Erythroblast (primary cell): ENCODE measurements at regions not wholly inside any gene's neighbourhood (a gene's known extent, or its start where the extent isn't known, plus 50 kb on each side); places are given as distances from the start of the nearest gene placed in this dataset.
"Not testable (repeated sequence)": the region's sequence is repeated elsewhere in the genome, so short reads cannot be mapped to it uniquely, and the experiment has no call there.

Source experiments
- DNase-seq, 2 experiments: peaks; one replicate each; lab custom pipeline; 2025; lab: John Stamatoyannopoulos, UW
- GATA1 ChIP-seq: IDR thresholded peaks from 2 replicates; pipeline ENCODE4 v1.6.1; 2011; ENCODE audit warnings: low read depth, mild to moderate bottlenecking, control low read depth, low read length, moderate library complexity
- POLR2A ChIP-seq: IDR thresholded peaks from 2 replicates; pipeline ENCODE4 v1.6.1; 2011; ENCODE audit warnings: mild to moderate bottlenecking, low read length

DNA sequence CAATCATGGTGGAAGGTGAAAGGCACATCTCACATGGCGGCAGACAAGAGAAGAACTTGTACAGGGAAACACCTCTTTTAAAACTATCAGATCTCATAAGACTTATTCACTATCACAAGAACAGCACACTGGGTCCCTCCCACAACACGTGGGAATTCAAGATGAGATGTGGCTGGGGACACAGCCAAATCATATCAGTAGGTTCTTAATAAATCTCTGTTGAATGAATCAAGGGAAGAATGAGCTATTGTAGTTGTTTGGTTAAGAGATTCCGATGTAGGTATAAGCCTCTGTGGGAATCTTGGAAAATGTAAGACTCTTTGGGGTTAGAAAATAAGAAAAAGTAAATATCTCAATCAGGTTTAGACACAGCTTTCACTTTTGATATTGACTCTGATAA, 400.2 kb downstream of the KCNRG start:
- no peak for DNase-seq
- TF ChIP-seq GATA1 (no peak), POLR2A (no peak)

- TF ChIP-seq GATA1 (no peak), POLR2A (no peak)
- no peak for DNase-seq
These were observed 402.4 kb downstream of the KCNRG start for GRCh38 chr13:50417597-50417996.

GRCh38 chr13:50419331-50419865, 404.2 kb downstream of the KCNRG start:
- no peak for TF ChIP-seq POLR2A
- no peak for TF ChIP-seq GATA1
- DNase-seq: no peak

DNA sequence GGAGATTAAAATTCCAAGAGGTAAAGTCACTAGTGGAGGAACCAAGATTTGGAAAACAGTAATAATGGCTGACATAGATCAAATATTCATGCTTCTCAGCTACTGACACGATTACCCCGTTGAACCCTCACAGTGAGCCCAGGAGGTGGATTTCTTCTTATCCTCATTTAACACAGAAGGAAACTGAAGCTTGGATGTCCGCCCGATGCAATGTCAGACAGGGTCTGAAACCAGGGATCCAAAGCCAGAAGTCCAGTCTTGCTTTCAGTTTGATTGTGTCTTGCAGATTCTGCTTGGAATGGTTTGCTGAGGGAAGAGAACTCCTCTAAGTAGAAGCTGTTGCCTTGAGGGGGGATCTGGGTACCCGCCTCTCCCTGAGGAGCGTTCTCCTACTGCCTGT, 404.7 kb downstream of the KCNRG start:
- no peak for DNase-seq
- TF ChIP-seq GATA1 (no peak), POLR2A (no peak)

- DNase-seq: no peak
- TF ChIP-seq POLR2A (no peak), GATA1 (no peak)
These were observed 405.7 kb downstream of the KCNRG start for GRCh38 chr13:50420718-50421472.

GRCh38 chr13:50421473-50422130, 406.4 kb downstream of the KCNRG start:
- DNase-seq: no peak
- TF ChIP-seq GATA1 (no peak), POLR2A (no peak)

DNA sequence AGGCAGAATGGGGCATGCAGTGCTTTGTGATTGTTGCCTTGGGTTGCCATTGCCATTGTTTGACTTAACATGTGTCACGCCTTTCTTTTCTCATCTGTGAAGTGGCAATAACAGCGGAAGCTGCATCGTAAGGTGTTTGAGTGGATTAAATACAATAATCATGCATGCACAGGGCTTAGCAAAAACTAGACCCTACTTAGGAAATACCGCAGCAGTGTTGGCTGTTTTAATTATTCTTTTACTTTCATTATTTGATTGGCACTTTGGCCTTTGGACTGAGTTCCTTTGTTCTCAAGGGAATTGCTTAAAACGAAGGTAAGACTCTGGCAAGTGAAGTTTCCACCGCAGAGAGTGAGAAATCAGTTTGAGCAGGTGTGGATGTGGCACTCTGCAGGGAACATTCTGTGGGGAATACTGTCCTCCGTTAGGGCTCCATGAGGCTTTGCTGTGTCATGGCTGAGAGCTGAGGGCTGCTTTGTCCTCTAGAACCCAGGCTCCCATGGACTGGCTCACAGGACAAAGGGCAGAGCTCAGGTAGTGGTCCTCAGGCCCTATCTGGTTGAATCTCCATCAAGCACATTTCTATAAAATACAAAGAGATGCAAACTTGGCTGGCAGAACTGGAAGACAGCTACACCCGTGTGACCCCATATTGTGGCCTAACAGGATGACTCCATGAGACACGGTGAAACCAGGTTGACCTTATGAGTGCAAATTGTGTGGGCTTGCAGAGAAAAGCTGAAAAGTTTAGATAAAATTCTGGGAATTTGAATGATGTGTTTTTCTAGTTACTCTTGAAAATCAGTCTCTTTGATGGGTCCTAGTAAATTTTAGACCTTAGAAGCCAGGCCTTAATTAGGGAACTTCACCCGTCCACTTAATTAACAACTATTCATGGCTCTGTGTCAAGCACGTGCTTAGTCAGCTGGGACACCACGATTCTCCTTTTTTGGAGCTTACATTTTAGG, 407.2 kb downstream of the KCNRG start:
- DNase-seq: no peak
- no peak for TF ChIP-seq GATA1
- TF ChIP-seq POLR2A: no peak

DNA sequence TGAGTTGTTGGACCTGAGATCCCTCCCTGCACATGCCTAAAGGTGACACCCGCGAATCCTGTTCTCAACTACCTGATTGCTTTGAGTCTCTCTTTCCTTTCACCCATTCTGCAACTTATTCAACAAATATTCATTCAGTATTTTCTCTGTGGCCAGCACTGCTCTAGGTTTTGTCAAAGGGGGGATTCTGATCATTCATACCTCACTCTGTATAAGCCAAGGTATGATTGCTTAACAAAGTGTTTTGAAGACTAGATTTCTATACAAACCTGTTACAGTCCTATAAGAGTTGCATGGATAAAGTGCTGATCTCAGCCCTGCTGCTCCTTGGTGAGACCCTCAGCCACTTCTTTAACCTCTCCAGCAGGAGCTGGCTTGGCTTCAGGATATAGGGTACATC, 409.7 kb downstream of the KCNRG start:
- no peak for DNase-seq
- TF ChIP-seq GATA1: no peak
- TF ChIP-seq POLR2A: no peak

- TF ChIP-seq GATA1 (no peak), POLR2A (no peak)
- DNase-seq: no peak
These were observed 410.5 kb downstream of the KCNRG start for GRCh38 chr13:50425772-50426171.

- no peak for TF ChIP-seq GATA1
- no peak for TF ChIP-seq POLR2A
- no peak for DNase-seq
These were observed 411.7 kb downstream of the KCNRG start for GRCh38 chr13:50426927-50427326.

DNA sequence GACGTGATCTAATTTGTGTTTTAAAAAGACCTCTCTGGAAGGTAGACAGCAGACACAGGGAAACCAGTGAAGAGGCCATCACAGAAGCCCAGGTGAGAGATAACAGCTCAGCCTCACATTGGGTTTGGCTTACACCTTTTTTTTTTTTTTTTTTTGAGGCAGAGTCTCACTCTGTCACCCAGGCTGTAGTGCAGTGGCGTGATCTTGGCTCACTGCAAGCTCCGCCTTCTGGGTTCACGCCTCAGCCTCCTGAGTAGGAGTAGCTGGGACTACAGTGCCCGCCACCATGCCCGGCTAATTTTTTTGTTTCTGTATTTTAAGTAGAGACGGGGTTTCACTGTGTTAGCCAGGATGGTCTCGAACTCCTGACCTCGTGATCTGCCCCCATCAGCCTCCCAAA, 412.3 kb downstream of the KCNRG start:
- not testable (repeated sequence) for DNase-seq

GRCh38 chr13:50428183-50428877, 413.1 kb downstream of the KCNRG start:
- DNase-seq: no peak
- TF ChIP-seq GATA1 (no peak), POLR2A (no peak)

GRCh38 chr13:50435011-50435410, 408.5 kb downstream of the DLEU7 start:
- no peak for DNase-seq
- TF ChIP-seq GATA1 (no peak), POLR2A (no peak)
